ENCODE measurements at regions not wholly inside any gene's neighbourhood (a gene's known extent, or its start where the extent isn't known, plus 50 kb on each side); places are given as distances from the start of the nearest gene placed in this dataset.

DNA sequence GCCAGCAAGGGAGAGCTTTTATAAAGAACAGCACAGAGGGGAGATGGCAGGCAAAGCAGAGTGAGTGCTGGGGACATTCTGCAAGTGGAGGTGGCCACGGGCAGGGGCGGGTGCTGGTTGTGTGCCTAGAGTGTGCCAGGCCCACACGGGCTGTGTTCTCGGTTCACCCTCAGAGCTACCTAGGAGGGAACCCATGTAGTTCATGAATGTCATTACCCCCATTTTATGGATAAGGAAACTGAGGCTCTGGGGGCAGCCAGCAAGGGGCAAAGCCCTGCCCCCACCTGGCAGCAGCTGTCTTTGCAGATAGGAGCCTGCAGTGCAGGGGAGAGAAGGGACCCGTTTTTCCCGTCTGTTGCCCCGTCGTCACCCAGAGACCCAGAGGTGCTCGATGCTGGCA lies 85.2 kb upstream of the NCOR2 start:
- no peaks in the 10 kb centered on the region for H3K27me3 ChIP-seq (ENCODE audit: insufficient read depth, poor library complexity, severe bottlenecking)
- no peak overlapping the region for H3K4me3 ChIP-seq (replicated peaks; ENCODE audit: insufficient read depth, low read length)
- TF ChIP-seq REST (IDR thresholded peaks at IDR 0.05; ENCODE audit: insufficient replicate concordance, low read depth) (no peak), GABPA (IDR thresholded peaks at IDR 0.05; ENCODE audit: low read depth) (no peak), POLR2AphosphoS5 (IDR thresholded peaks at IDR 0.05; ENCODE audit: low read depth) (no peak), CTCF (IDR thresholded peaks at IDR 0.05; ENCODE audit: insufficient read depth, low read length) (no peak), SPI1 (IDR thresholded peaks at IDR 0.05; ENCODE audit: borderline replicate concordance, low read depth) (no peak)
- DNase-seq (ENCODE audit: low read depth in 1 of 2, low spot score in 1 of 2): no peak
- H3K27ac ChIP-seq (replicated peaks): no peak overlapping the region

DNA sequence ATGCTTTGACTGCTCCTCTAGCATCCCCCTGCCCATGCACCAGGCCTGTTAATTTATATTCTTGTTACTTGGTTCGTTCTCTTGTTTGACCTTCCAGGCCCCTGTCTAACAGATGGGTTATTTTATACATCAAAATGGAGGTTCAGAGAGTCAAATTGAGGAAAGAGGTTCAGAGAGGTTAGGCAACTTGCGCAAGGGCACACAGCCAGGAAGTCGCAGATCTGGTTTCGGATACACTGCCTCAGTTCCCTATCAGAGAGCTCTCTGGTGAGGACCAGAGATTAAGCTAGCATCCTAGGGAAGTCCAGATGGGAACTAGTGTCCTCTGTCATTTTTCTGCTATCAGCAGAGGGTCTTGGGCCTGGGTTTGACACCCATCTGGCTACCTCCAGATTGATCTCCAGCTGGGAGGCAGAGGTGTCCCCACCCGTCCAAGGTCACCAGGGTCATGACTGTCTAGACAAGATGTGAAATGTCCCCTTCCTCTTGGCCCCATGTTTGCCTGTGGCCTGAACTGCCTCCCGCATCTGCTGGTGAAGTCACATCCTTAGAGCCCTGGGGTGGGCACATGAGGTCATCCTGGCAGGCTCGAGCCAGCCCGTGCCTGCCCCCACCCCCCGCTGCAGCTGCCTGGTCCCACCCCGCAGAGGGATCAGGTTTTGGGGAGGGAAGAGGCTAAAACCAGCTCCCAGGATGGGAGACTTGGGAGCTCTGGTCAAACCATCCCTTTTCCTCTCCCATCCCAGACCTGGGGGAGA lies 84.3 kb upstream of the NCOR2 start:
- no peak for DNase-seq (ENCODE audit: low read depth in 1 of 2, low spot score in 1 of 2)
- no peak for TF ChIP-seq CTCF (IDR thresholded peaks at IDR 0.05; ENCODE audit: insufficient read depth, low read length)
- Histone ChIP-seq H3K4me3 (replicated peaks; ENCODE audit: insufficient read depth, low read length) (no peak overlapping the region), H3K27me3 (ENCODE audit: insufficient read depth, poor library complexity, severe bottlenecking) (no peaks in the 10 kb centered on the region), H3K27ac (replicated peaks) (no peak overlapping the region)

DNA sequence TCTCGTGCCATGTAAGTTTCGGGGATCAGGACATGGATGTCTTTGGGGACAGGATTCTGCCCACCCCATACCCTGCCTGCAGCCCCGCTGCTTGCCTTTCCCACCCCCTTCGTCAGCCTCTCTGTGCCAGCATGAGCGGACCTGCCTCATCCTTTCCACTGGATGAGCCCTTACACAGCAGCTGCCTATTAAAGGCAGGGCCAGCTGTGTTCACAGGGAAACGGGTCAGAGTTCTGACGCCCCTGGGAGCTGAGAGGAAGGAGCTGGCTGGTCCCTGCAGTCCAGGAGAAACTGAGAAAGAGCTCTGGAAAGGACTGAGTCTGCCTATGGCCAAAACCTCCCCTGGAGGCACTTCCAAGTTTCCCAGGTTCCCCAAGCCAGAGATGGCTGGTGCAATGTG lies 83.5 kb upstream of the NCOR2 start:
- H3K27me3 ChIP-seq (ENCODE audit: insufficient read depth, poor library complexity, severe bottlenecking): no peaks in the 10 kb centered on the region
- no peak overlapping the region for H3K27ac ChIP-seq (replicated peaks)
- TF ChIP-seq GABPA (IDR thresholded peaks at IDR 0.05; ENCODE audit: low read depth): no peak
- no peak for TF ChIP-seq POLR2AphosphoS5 (IDR thresholded peaks at IDR 0.05; ENCODE audit: low read depth)
- TF ChIP-seq SPI1 (IDR thresholded peaks at IDR 0.05; ENCODE audit: borderline replicate concordance, low read depth): no peak
- DNase-seq (ENCODE audit: low read depth in 1 of 2, low spot score in 1 of 2): no peak
- H3K4me3 ChIP-seq (replicated peaks; ENCODE audit: insufficient read depth, low read length): no peak overlapping the region

- TF ChIP-seq SPI1 (IDR thresholded peaks at IDR 0.05; ENCODE audit: borderline replicate concordance, low read depth): no peak
- no peak for TF ChIP-seq CTCF (IDR thresholded peaks at IDR 0.05; ENCODE audit: insufficient read depth, low read length)
- no peak for TF ChIP-seq GABPA (IDR thresholded peaks at IDR 0.05; ENCODE audit: low read depth)
- no peak for TF ChIP-seq POLR2AphosphoS5 (IDR thresholded peaks at IDR 0.05; ENCODE audit: low read depth)
- H3K27ac ChIP-seq (replicated peaks): no peak overlapping the region
- H3K27me3 ChIP-seq (ENCODE audit: insufficient read depth, poor library complexity, severe bottlenecking): no peaks in the 10 kb centered on the region
Measured at GRCh38 chr12:124648710-124649384, 81.4 kb upstream of the NCOR2 start.

DNA sequence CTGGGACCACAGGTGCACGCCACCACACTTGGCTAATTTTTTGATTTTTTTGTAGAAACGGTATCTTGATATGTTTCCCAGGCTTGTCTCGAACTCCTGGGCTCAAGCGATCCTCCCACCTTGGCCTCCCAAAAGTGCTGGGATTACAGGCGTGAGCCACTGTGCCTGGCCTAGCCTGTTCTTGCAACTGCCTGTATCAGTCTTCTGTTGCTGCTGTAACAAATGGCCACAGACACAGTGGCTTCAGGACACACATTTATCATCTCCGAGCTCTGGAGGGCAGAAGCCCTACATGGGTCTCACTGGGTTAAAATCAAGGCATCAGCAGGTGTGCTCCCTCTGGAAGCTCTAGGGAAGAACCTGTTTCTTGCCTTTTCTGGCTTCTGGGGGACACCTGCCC lies 79.9 kb upstream of the NCOR2 start:
- Histone ChIP-seq H3K4me3 (replicated peaks; ENCODE audit: insufficient read depth, low read length) (no peak overlapping the region), H3K27ac (replicated peaks) (no peak overlapping the region), H3K27me3 (ENCODE audit: insufficient read depth, poor library complexity, severe bottlenecking) (no peaks in the 10 kb centered on the region)
- no peak for TF ChIP-seq POLR2AphosphoS5 (IDR thresholded peaks at IDR 0.05; ENCODE audit: low read depth)
- no peak for TF ChIP-seq CTCF (IDR thresholded peaks at IDR 0.05; ENCODE audit: insufficient read depth, low read length)
- no peak for TF ChIP-seq REST (IDR thresholded peaks at IDR 0.05; ENCODE audit: insufficient replicate concordance, low read depth)
- no peak for TF ChIP-seq GABPA (IDR thresholded peaks at IDR 0.05; ENCODE audit: low read depth)
- TF ChIP-seq SPI1 (IDR thresholded peaks at IDR 0.05; ENCODE audit: borderline replicate concordance, low read depth): no peak
- DNase-seq (ENCODE audit: low read depth in 1 of 2, low spot score in 1 of 2): no peak

More at GRCh38 chr12:124648710-124649384, 81.4 kb upstream of the NCOR2 start:
- H3K4me3 ChIP-seq (replicated peaks; ENCODE audit: insufficient read depth, low read length): no peak overlapping the region
- DNase-seq (ENCODE audit: low read depth in 1 of 2, low spot score in 1 of 2): no peak
